ENCODE measurements at regions not wholly inside any gene's neighbourhood (a gene's known extent, or its start where the extent isn't known, plus 50 kb on each side); places are given as distances from the start of the nearest gene placed in this dataset.

DNA sequence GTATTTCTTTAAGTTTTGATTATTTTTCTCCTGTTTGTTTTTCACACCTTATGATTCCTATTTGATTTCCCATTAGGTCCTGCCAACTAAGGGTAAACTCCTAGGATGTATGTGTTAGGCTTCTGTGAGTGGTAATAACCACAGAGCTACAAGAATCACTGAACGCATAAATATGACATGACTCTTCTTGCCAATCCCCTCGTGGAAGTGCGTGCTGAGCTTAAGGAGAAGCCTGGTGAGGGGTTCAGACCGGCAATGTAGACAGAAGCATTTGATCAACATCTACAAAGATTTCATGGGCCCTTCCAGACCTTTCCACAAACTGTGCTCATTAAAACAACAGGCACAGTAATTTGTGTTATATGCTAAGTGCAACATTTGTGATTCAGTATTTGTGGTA lies 273.8 kb upstream of the SNX7 start:
- Histone ChIP-seq H3K4me3 (ENCODE audit: low read length) (no peak overlapping the region), H3K9ac (ENCODE audit: low read length) (no peak overlapping the region), H3K27ac (ENCODE audit: low read depth, low read length) (no peak overlapping the region), H3K4me1 (ENCODE audit: control insufficient read depth, insufficient read depth, low read length) (no peaks in the 10 kb centered on the region), H3K36me3 (ENCODE audit: control insufficient read depth, insufficient read depth, low read length) (no peaks in the 10 kb centered on the region), H3K27me3 (ENCODE audit: control insufficient read depth, insufficient read depth, low read length) (no peaks in the 10 kb centered on the region)

DNA sequence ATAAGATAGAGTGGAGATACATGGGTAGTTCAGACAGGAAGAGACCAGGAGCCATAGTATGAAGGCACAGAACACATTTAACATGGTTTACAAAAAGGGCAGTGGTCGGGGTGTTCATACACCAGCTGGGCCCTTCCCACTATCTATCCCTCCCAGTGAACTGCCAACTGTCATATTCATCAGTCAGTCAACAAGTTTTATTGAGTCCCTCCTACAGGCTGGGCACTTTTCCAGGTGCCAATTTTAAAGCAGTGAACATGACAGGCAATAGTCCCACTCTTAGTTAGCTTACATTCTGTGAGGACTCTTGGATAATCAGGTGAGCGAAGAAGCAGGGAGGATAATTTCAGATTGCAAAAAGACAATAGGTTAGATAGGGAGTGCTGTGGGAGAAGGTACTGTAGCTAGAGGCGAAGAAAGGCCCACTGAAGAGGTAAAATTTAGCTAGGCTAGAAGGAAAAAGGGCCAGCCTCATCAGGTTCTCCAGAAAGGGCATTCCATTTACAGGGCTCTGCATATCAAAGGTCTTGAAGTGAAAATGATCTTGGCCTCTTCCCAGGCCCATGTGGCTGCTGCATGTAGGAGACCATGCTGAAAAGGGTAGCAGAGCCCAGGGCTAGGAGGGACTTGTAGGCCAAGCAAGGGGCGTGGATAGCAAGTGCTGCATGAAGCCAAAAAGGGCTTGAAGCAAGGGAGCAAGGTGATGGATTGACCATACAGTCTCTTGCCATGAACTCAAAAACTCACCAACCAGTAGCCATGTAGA lies 274.7 kb upstream of the SNX7 start:
- Histone ChIP-seq H3K27ac (ENCODE audit: low read depth, low read length) (no peak overlapping the region), H3K4me3 (ENCODE audit: low read length) (no peak overlapping the region), H3K36me3 (ENCODE audit: control insufficient read depth, insufficient read depth, low read length) (no peaks in the 10 kb centered on the region), H3K9ac (ENCODE audit: low read length) (no peak overlapping the region), H3K4me1 (ENCODE audit: control insufficient read depth, insufficient read depth, low read length) (no peaks in the 10 kb centered on the region), H3K27me3 (ENCODE audit: control insufficient read depth, insufficient read depth, low read length) (no peaks in the 10 kb centered on the region)

DNA sequence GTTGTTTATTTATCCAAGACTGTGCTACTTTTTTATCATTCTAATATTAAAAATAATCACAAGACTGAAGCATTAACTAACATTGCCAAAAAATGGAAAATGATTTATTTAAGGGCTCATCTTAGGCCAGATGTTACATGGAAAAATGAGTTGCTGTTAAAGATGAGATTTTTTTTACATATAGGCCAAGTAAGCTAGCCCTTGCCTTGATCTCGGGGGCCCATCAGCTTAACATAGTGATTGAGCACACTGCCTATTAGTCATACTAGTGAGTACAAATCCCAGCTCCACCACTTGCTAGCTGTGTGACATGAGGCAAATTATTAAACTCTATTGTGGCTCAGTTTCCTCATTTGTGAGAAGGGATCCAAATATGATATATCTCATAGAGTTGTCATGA lies 275.9 kb upstream of the SNX7 start:
- Histone ChIP-seq H3K9ac (ENCODE audit: low read length) (no peak overlapping the region), H3K4me3 (ENCODE audit: low read length) (no peak overlapping the region), H3K27ac (ENCODE audit: low read depth, low read length) (no peak overlapping the region), H3K4me1 (ENCODE audit: control insufficient read depth, insufficient read depth, low read length) (no peaks in the 10 kb centered on the region), H3K36me3 (ENCODE audit: control insufficient read depth, insufficient read depth, low read length) (no peaks in the 10 kb centered on the region), H3K27me3 (ENCODE audit: control insufficient read depth, insufficient read depth, low read length) (no peaks in the 10 kb centered on the region)

DNA sequence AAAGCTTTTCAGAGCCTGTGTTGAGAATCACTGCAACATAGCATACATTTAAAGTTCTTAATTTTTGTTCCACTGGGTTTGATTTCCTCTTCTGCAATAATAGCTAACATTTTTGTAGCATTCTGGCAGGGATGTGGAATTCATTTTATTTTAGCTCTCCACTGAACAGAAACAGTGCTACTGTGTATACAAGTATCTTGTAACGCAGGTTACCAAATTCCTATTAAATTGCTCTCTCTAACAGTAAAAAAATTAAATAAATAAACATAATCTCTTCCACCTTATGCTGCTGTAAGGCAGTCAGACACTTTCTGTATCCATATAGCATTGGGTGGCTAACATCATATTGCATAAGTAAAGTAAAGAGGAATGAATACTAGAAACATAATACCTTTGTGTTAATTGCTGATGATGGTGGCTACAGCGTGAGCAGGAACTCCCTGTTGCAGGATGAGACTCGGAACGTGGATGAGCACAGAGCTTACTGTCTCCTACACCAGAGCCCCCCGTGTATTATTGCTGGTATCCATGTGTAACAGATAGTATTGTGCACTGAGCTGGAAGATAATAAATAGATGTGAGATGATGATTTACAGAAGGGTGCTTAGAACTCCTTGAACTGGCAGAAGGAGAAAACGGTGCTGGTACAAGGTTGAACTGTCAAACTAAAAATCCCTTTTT lies 276.9 kb upstream of the SNX7 start:
- H3K27ac ChIP-seq (ENCODE audit: low read depth, low read length): no peak overlapping the region
- H3K4me1 ChIP-seq (ENCODE audit: control insufficient read depth, insufficient read depth, low read length): no peaks in the 10 kb centered on the region
- no peak overlapping the region for H3K9ac ChIP-seq (ENCODE audit: low read length)
- H3K36me3 ChIP-seq (ENCODE audit: control insufficient read depth, insufficient read depth, low read length): no peaks in the 10 kb centered on the region
- H3K27me3 ChIP-seq (ENCODE audit: control insufficient read depth, insufficient read depth, low read length): no peaks in the 10 kb centered on the region
- no peak overlapping the region for H3K4me3 ChIP-seq (ENCODE audit: low read length)

DNA sequence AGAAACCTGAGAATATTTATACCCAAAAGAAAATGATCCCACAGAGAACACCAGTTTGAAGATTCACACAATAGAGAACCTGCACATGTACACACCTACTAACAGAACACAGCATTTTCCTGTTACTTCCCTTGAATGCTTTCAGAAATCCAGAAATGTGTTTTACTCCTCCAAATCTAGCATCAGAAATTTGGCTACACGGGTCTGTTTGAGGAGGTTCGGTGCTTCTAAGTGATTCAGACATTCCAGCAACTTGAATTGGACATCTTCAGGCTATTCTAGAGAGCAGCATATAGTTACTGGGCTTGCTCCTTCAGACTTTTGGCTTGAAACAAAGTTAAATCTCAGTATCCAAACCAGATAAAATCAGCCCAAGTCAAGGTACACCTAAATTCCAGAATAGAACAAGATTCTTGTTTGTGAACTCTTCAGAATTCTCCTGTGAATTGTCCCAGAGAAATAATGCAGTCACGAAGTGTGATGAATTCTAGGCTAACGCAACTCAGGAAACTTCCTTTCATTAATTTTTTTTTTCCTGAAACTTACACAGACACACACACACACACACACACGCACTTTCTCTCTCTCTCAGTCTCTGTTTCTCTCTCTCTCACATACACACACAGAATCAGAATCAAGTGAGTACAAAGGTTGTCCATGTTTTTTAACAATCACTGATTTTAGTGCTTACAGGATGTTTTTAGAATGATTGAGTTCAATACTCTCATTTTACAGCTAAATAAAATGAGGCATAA lies 278.4 kb upstream of the SNX7 start:
- no peaks in the 10 kb centered on the region for H3K36me3 ChIP-seq (ENCODE audit: control insufficient read depth, insufficient read depth, low read length)
- no peak overlapping the region for H3K4me3 ChIP-seq (ENCODE audit: low read length)
- no peaks in the 10 kb centered on the region for H3K4me1 ChIP-seq (ENCODE audit: control insufficient read depth, insufficient read depth, low read length)
- no peak overlapping the region for H3K9ac ChIP-seq (ENCODE audit: low read length)
- no peaks in the 10 kb centered on the region for H3K27me3 ChIP-seq (ENCODE audit: control insufficient read depth, insufficient read depth, low read length)
- H3K27ac ChIP-seq (ENCODE audit: low read depth, low read length): no peak overlapping the region

DNA sequence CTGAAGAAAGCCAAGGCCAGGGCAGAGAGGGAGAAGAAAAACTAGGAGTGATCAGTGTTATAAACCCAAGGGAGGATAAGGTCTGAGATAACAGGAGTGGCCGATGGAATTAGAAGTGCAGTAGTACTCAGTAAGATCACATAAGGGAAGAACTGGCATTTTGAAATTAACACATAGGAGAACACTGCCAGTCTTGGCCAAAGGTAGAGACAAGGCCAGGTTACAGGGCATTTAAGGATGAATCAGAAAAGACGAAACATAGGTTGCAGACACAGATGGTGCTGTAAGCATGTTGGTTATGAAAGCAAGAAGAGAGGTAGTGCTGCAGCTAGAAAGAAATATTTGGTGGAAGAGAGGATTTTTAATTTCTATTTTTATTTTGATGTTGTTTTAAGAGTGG lies 278.9 kb upstream of the SNX7 start:
- Histone ChIP-seq H3K27ac (ENCODE audit: low read depth, low read length) (no peak overlapping the region), H3K36me3 (ENCODE audit: control insufficient read depth, insufficient read depth, low read length) (no peaks in the 10 kb centered on the region), H3K9ac (ENCODE audit: low read length) (no peak overlapping the region)

DNA sequence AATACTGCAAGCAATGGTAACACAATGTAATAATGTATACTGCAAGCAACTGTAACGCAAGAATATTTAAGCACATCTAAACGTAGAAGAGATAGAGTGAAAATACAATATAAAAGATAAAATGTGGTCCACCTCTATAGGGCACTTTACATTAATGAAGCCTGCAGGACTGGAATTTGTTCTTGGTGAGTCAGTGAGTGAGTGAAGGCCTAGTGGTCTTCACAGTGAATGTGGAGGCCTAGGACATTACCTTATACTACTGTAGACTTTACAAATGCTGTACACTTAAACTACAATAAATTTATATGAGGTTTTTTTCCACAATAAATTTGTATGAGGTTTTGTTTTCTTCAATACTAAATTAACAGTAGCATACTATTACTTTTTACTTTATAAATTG lies 287.4 kb upstream of the SNX7 start:
- no peaks in the 10 kb centered on the region for H3K27me3 ChIP-seq (ENCODE audit: control insufficient read depth, insufficient read depth, low read length)
- no peaks in the 10 kb centered on the region for H3K36me3 ChIP-seq (ENCODE audit: control insufficient read depth, insufficient read depth, low read length)
- no peak overlapping the region for H3K27ac ChIP-seq (ENCODE audit: low read depth, low read length)
- H3K4me1 ChIP-seq (ENCODE audit: control insufficient read depth, insufficient read depth, low read length): no peaks in the 10 kb centered on the region
- H3K9ac ChIP-seq (ENCODE audit: low read length): no peak overlapping the region
- no peak overlapping the region for H3K4me3 ChIP-seq (ENCODE audit: low read length)

More for the DNA sequence above, 278.9 kb upstream of the SNX7 start:
- Histone ChIP-seq H3K4me3 (ENCODE audit: low read length) (no peak overlapping the region), H3K4me1 (ENCODE audit: control insufficient read depth, insufficient read depth, low read length) (no peaks in the 10 kb centered on the region), H3K27me3 (ENCODE audit: control insufficient read depth, insufficient read depth, low read length) (no peaks in the 10 kb centered on the region)

DNA sequence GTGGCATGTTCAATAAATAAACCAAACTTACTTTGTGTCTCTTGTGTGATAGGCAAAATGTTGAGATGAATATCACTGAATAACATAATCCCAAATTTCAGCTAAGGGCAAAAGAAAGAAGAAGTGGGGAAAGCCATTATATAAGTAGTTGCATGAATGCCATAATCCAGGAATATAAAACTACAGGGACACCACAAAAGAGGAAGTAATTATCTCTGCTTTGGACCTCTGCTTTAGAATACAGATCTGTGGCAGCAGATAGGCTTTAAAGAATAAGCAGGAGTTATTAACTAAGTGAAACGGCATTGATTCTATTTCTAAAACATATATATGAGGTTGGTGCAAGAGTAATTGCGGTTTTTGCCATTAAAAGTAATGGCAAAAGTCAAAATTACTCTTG lies 288.5 kb upstream of the SNX7 start:
- Histone ChIP-seq H3K36me3 (ENCODE audit: control insufficient read depth, insufficient read depth, low read length) (no peaks in the 10 kb centered on the region), H3K27me3 (ENCODE audit: control insufficient read depth, insufficient read depth, low read length) (no peaks in the 10 kb centered on the region), H3K4me1 (ENCODE audit: control insufficient read depth, insufficient read depth, low read length) (no peaks in the 10 kb centered on the region), H3K4me3 (ENCODE audit: low read length) (no peak overlapping the region), H3K27ac (ENCODE audit: low read depth, low read length) (no peak overlapping the region), H3K9ac (ENCODE audit: low read length) (no peak overlapping the region)

DNA sequence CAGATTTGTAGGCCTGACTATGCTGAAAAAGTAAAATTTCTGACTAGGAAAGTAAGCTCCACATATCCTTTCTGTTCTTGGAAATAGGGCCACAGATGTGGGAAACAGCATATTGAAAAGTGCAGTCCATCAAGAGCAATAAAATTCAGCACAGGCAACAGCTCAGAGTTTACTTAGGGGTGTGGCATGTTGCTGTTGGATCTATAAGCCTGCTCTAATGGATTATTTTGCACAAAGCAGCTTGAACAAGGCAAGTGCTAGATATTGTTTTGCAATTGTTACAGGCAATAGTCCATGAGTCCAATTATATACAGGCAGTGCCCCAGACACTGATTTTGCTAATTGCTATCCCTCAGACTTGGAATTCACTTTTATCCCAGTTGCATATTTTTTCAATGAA lies 289.8 kb upstream of the SNX7 start:
- Histone ChIP-seq H3K4me1 (ENCODE audit: control insufficient read depth, insufficient read depth, low read length) (no peaks in the 10 kb centered on the region), H3K9ac (ENCODE audit: low read length) (no peak overlapping the region), H3K27me3 (ENCODE audit: control insufficient read depth, insufficient read depth, low read length) (no peaks in the 10 kb centered on the region), H3K36me3 (ENCODE audit: control insufficient read depth, insufficient read depth, low read length) (no peaks in the 10 kb centered on the region), H3K27ac (ENCODE audit: low read depth, low read length) (no peak overlapping the region), H3K4me3 (ENCODE audit: low read length) (no peak overlapping the region)

DNA sequence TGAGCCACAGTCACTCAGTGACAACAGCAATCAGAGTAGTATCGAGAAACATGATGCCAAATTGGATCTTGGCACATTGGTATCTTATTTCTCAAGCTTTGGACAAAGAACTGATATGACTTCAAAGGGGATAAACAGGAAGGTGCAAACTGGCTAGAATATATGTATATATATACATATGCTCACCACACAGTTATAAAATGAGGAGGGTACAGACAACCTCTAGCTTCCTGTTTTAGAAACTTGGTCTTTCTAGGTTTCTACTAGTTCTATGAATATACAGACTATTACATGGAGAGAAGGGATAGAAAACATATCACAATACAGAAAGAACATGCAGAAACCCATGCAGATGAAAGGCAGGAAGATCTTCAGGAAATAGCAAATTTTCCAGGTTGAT lies 292.1 kb upstream of the SNX7 start:
- no peak overlapping the region for H3K9ac ChIP-seq (ENCODE audit: low read length)
- H3K36me3 ChIP-seq (ENCODE audit: control insufficient read depth, insufficient read depth, low read length): no peaks in the 10 kb centered on the region
- H3K27ac ChIP-seq (ENCODE audit: low read depth, low read length): no peak overlapping the region
- H3K4me1 ChIP-seq (ENCODE audit: control insufficient read depth, insufficient read depth, low read length): no peaks in the 10 kb centered on the region
- H3K4me3 ChIP-seq (ENCODE audit: low read length): no peak overlapping the region
- no peaks in the 10 kb centered on the region for H3K27me3 ChIP-seq (ENCODE audit: control insufficient read depth, insufficient read depth, low read length)

DNA sequence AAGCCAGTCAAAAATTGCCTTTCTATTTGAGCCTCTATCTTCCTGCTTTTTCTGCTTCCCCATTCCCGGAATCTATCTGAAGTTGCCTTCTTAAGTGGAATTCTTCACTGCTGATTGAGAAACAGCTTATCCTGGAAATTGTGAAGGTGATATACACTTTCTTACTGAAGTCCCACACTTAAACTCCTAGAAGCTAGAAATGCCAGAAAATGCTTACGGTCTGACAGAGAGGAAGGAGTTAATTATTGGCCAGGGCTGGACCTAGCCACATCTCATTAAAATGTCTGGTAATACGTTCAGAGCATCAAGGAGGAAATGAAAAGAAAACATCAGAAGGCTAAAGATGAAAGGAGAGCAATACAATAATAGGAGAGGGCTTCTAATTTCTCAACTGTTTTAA lies 292.5 kb upstream of the SNX7 start:
- no peaks in the 10 kb centered on the region for H3K4me1 ChIP-seq (ENCODE audit: control insufficient read depth, insufficient read depth, low read length)
- no peaks in the 10 kb centered on the region for H3K36me3 ChIP-seq (ENCODE audit: control insufficient read depth, insufficient read depth, low read length)
- no peaks in the 10 kb centered on the region for H3K27me3 ChIP-seq (ENCODE audit: control insufficient read depth, insufficient read depth, low read length)
- H3K9ac ChIP-seq (ENCODE audit: low read length): no peak overlapping the region
- H3K27ac ChIP-seq (ENCODE audit: low read depth, low read length): no peak overlapping the region
- H3K4me3 ChIP-seq (ENCODE audit: low read length): no peak overlapping the region

DNA sequence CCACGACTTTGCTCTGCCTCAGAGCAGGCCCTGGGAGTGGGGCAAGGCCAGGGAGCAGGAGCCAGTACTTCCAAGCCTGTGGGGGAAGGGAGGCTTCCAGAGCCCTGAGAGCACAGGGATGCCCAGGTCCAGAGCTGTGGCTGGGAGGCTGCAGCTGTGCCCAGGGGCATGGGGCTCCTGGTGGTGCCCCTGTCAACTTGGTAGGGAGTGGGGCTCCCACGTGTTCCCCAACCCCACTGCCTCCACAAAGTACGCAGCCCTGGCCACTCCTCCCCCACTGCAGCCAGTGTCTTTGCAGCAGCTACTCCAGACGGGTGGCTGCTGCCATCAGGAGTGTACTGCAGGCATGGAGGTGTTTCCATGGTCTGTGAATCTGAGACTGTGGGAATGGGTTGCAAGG lies 294.1 kb upstream of the SNX7 start:
- no peaks in the 10 kb centered on the region for H3K36me3 ChIP-seq (ENCODE audit: control insufficient read depth, insufficient read depth, low read length)
- no peaks in the 10 kb centered on the region for H3K4me1 ChIP-seq (ENCODE audit: control insufficient read depth, insufficient read depth, low read length)
- H3K27me3 ChIP-seq (ENCODE audit: control insufficient read depth, insufficient read depth, low read length): no peaks in the 10 kb centered on the region
- H3K4me3 ChIP-seq (ENCODE audit: low read length): no peak overlapping the region
- H3K27ac ChIP-seq (ENCODE audit: low read depth, low read length): no peak overlapping the region
- no peak overlapping the region for H3K9ac ChIP-seq (ENCODE audit: low read length)
